ENCODE measurements at regions not wholly inside any gene's neighbourhood (a gene's known extent, or its start where the extent isn't known, plus 50 kb on each side); places are given as distances from the start of the nearest gene placed in this dataset.
"Not testable (repeated sequence)": the region's sequence is repeated elsewhere in the genome, so short reads cannot be mapped to it uniquely, and the experiment has no call there.

GRCh38 chr7:94781236-94781635, 125.3 kb upstream of the SGCE start:
- no peaks in the 10 kb centered on the region for H3K36me3 ChIP-seq (replicated peaks; ENCODE audit: insufficient read depth, low read depth)
- no peaks in the 10 kb centered on the region for H3K9me3 ChIP-seq (ENCODE audit: low read depth)
- H3K27me3 ChIP-seq: no peaks in the 10 kb centered on the region
- DNase-seq (ENCODE audit: low spot score): no peak
- no peak for TF ChIP-seq EZH2 (IDR thresholded peaks at IDR 0.05; ENCODE audit: borderline replicate concordance)
- TF ChIP-seq CTCF (IDR thresholded peaks at IDR 0.05; ENCODE audit: poor library complexity): no peak
- TF ChIP-seq EZH2phosphoT487 (IDR thresholded peaks at IDR 0.05; ENCODE audit: low read depth, severe bottlenecking, unreplicated experiment): no peak
- no peak overlapping the region for H3K4me2 ChIP-seq
- H3K27ac ChIP-seq: no peak overlapping the region
- H3K79me2 ChIP-seq: no peaks in the 10 kb centered on the region
- no peak overlapping the region for H2AFZ ChIP-seq
- H3K9me2 ChIP-seq (replicated peaks; ENCODE audit: insufficient read depth): no peaks in the 10 kb centered on the region
- WGBS (ENCODE audit: low lambda C conversion rate, missing lambda C conversion rate): 62% methylated on average over 2 of the region's 2 CpGs
- H4K20me1 ChIP-seq (ENCODE audit: insufficient read depth, poor library complexity, severe bottlenecking): no peaks in the 10 kb centered on the region
- H3K4me3 ChIP-seq: no peak overlapping the region
- peaks cover 6% of the 10 kb centered on the region for H3K4me1 ChIP-seq (ENCODE audit: insufficient read depth)

- no peak overlapping the region for H2AFZ ChIP-seq
- TF ChIP-seq CTCF (IDR thresholded peaks at IDR 0.05; ENCODE audit: poor library complexity) (no peak), EZH2phosphoT487 (IDR thresholded peaks at IDR 0.05; ENCODE audit: low read depth, severe bottlenecking, unreplicated experiment) (no peak), EZH2 (IDR thresholded peaks at IDR 0.05; ENCODE audit: borderline replicate concordance) (no peak)
- 90% methylated on average over 8 of the region's 8 CpGs for WGBS (ENCODE audit: low lambda C conversion rate, missing lambda C conversion rate)
- H3K9me2 ChIP-seq (replicated peaks; ENCODE audit: insufficient read depth): no peaks in the 10 kb centered on the region
- H3K36me3 ChIP-seq (replicated peaks; ENCODE audit: insufficient read depth, low read depth): no peaks in the 10 kb centered on the region
- H3K4me3 ChIP-seq: no peak overlapping the region
- no peak for DNase-seq (ENCODE audit: low spot score)
- no peaks in the 10 kb centered on the region for H3K27me3 ChIP-seq
- H3K9me3 ChIP-seq (ENCODE audit: low read depth): no peaks in the 10 kb centered on the region
- peaks cover 6% of the 10 kb centered on the region for H3K4me1 ChIP-seq (ENCODE audit: insufficient read depth)
- no peaks in the 10 kb centered on the region for H4K20me1 ChIP-seq (ENCODE audit: insufficient read depth, poor library complexity, severe bottlenecking)
- no peak overlapping the region for H3K27ac ChIP-seq
- H3K79me2 ChIP-seq: no peaks in the 10 kb centered on the region
- no peak overlapping the region for H3K4me2 ChIP-seq
These were observed 124.6 kb upstream of the PPP1R9A start for GRCh38 chr7:94782777-94783176.

- H3K4me3 ChIP-seq: no peak overlapping the region
- H3K79me2 ChIP-seq: no peaks in the 10 kb centered on the region
- no peaks in the 10 kb centered on the region for H3K9me3 ChIP-seq (ENCODE audit: low read depth)
- no peak for TF ChIP-seq EZH2phosphoT487 (IDR thresholded peaks at IDR 0.05; ENCODE audit: low read depth, severe bottlenecking, unreplicated experiment)
- no peak for TF ChIP-seq EZH2 (IDR thresholded peaks at IDR 0.05; ENCODE audit: borderline replicate concordance)
- no peak for TF ChIP-seq CTCF (IDR thresholded peaks at IDR 0.05; ENCODE audit: poor library complexity)
- H3K9me2 ChIP-seq (replicated peaks; ENCODE audit: insufficient read depth): no peaks in the 10 kb centered on the region
- no peaks in the 10 kb centered on the region for H3K36me3 ChIP-seq (replicated peaks; ENCODE audit: insufficient read depth, low read depth)
- no peak overlapping the region for H2AFZ ChIP-seq
- no peak for DNase-seq (ENCODE audit: low spot score)
- no peak overlapping the region for H3K27ac ChIP-seq
- no peaks in the 10 kb centered on the region for H4K20me1 ChIP-seq (ENCODE audit: insufficient read depth, poor library complexity, severe bottlenecking)
- no peaks in the 10 kb centered on the region for H3K4me1 ChIP-seq (ENCODE audit: insufficient read depth)
- H3K4me2 ChIP-seq: no peak overlapping the region
- 86% methylated on average over 1 of the region's 1 CpG for WGBS (ENCODE audit: low lambda C conversion rate, missing lambda C conversion rate)
- H3K27me3 ChIP-seq: no peaks in the 10 kb centered on the region
These were observed 120.1 kb upstream of the PPP1R9A start for GRCh38 chr7:94787285-94787684.

- not testable (repeated sequence) for H3K36me3 ChIP-seq (replicated peaks; ENCODE audit: insufficient read depth, low read depth); H3K9me2 ChIP-seq (replicated peaks; ENCODE audit: insufficient read depth); H3K4me2 ChIP-seq; H2AFZ ChIP-seq; H3K4me3 ChIP-seq; DNase-seq (ENCODE audit: low spot score); H3K27me3 ChIP-seq; H3K27ac ChIP-seq; H3K9me3 ChIP-seq (ENCODE audit: low read depth); H4K20me1 ChIP-seq (ENCODE audit: insufficient read depth, poor library complexity, severe bottlenecking); H3K79me2 ChIP-seq; H3K4me1 ChIP-seq (ENCODE audit: insufficient read depth)
- WGBS (ENCODE audit: low lambda C conversion rate, missing lambda C conversion rate): 98% methylated on average over 3 of the region's 3 CpGs
These were observed 119.0 kb upstream of the PPP1R9A start for GRCh38 chr7:94788378-94788777.
